GM12878 (cell line): ENCODE measurements at regions not wholly inside any gene's neighbourhood (a gene's known extent, or its start where the extent isn't known, plus 50 kb on each side); places are given as distances from the start of the nearest gene placed in this dataset.

Experiments used
- ATAC-seq: fragments of 200-7000 bp; cut with Tn5 transposase; 3 replicates; pipeline ENCODE4 v1.9.1; 2020; ENCODE audit warnings: mild to moderate bottlenecking, moderate library complexity
- BruUV-seq: library from RNA; stranded (reverse); fragments of 400-500 nt; replicated peaks from 2 replicates; lab custom pipeline; 2021; lab: Mats Ljungman, UMichigan
- CTCF ChIA-PET: fragments of 300-600 bp; sonication (Branson Sonifier 250); formaldehyde crosslinking; extraction: SDS; loops from one replicate; lab custom pipeline; 2021; ENCODE audit warnings: inconsistent platforms; lab: Yijun Ruan, JAX
- POLR2A ChIA-PET: fragments of 350-600 bp; formaldehyde crosslinking; extraction: SDS; loops from one replicate; lab custom pipeline; 2021; ENCODE audit warnings: inconsistent platforms; lab: Charles Lee
- RAD21 ChIA-PET: fragments of 300-600 bp; sonication (Branson Sonifier 250); formaldehyde crosslinking; loops from one replicate; lab custom pipeline; 2023; ENCODE audit warnings: antibody characterized with exemption; ENCODE audit not compliant: unreplicated experiment; lab: Charles Lee
- SMC1A ChIA-PET: fragments of 300-600 bp; sonication (Branson Sonifier 250); formaldehyde crosslinking; loops from one replicate; lab custom pipeline; 2023; ENCODE audit not compliant: unreplicated experiment, uncharacterized antibody; lab: Charles Lee
- DNase-seq: peaks from one replicate; pipeline ENCODE4 v3.0.0-alpha.2; 2011; ENCODE audit warnings: low read depth, low spot score
- FAIRE-seq: peaks from 3 replicates; lab custom pipeline; 2011; peaks lifted over from hg19 to GRCh38; lab: Jason Lieb, UNC
- H2AFZ ChIP-seq: 2 replicates; pipeline ENCODE4 v1.6.0; 2011; ENCODE audit warnings: low read depth, low read length, control low read depth; ENCODE audit not compliant: control insufficient read depth
- H3K27ac ChIP-seq: 2 replicates; pipeline ENCODE4 v1.5.1; 2011; ENCODE audit warnings: control low read depth; ENCODE audit not compliant: control insufficient read depth, insufficient read depth
- H3K27me3 ChIP-seq, 2 experiments: replicated peaks in 1 of 2; 2 replicates each; pipeline versions ENCODE4 v1.6.0 to v1.6.1; 2011; ENCODE audit warnings: low read length in 1 of 2; ENCODE audit not compliant: control insufficient read depth in 2 of 2, insufficient read depth in 2 of 2
- H3K36me3 ChIP-seq, 2 experiments: 2 replicates each; pipeline ENCODE4 v1.5.1; 2011; ENCODE audit warnings: low read length in 1 of 2; ENCODE audit not compliant: control insufficient read depth in 2 of 2, insufficient read depth in 2 of 2
- H3K4me1 ChIP-seq: 2 replicates; pipeline ENCODE4 v1.6.1; 2011; ENCODE audit warnings: mild to moderate bottlenecking, low read length, moderate library complexity, mixed read lengths; ENCODE audit not compliant: control insufficient read depth, insufficient read depth
- H3K4me2 ChIP-seq: 2 replicates; pipeline ENCODE4 v1.6.0; 2011; ENCODE audit warnings: control low read depth; ENCODE audit not compliant: control insufficient read depth, insufficient read depth
- H3K4me3 ChIP-seq: fragments of 200-600 bp; sonication (generic); 2 replicates; pipeline ENCODE4 v1.5.1; 2016
- H3K79me2 ChIP-seq: 2 replicates; pipeline ENCODE4 v1.6.0; 2011; ENCODE audit warnings: low read length; ENCODE audit not compliant: control insufficient read depth, insufficient read depth
- H3K9ac ChIP-seq: 2 replicates; pipeline ENCODE4 v1.8.0; 2011; ENCODE audit warnings: low read length, control low read depth, mixed read lengths; ENCODE audit not compliant: control insufficient read depth, insufficient read depth
- H3K9me3 ChIP-seq: replicated peaks from 3 replicates; pipeline ENCODE4 v1.5.1; 2011; ENCODE audit warnings: mild to moderate bottlenecking, low read length; ENCODE audit not compliant: control insufficient read depth, insufficient read depth
- H4K20me1 ChIP-seq: 2 replicates; pipeline ENCODE4 v1.6.0; 2011; ENCODE audit not compliant: control insufficient read depth, insufficient read depth
- BMI1 ChIP-seq: fragments of 450-650 bp; IDR thresholded peaks from 2 replicates; pipeline ENCODE4 v1.6.1; 2016; ENCODE audit warnings: mild to moderate bottlenecking, moderate library complexity, borderline replicate concordance
- EGR1 ChIP-seq, 2 experiments: IDR thresholded peaks; 1 replicate in 1 of 2; 2 replicates in 1 of 2; pipeline ENCODE4 v1.6.1; 2011 to 2012; ENCODE audit warnings: low read depth in 2 of 2, low read length in 2 of 2, borderline replicate concordance in 1 of 2, mild to moderate bottlenecking in 1 of 2, moderate library complexity in 1 of 2
- ETV6 ChIP-seq, 2 experiments: fragments of 450-650 bp in 1 of 2; IDR thresholded peaks in 1 of 2; conservative IDR thresholded peaks in 1 of 2; 2 replicates each; pipeline ENCODE4 v1.6.1; 2014; ENCODE audit warnings: antibody characterized with exemption in 1 of 2, borderline replicate concordance in 1 of 2, low read depth in 1 of 2, mild to moderate bottlenecking in 1 of 2, moderate library complexity in 1 of 2
- GATAD2B ChIP-seq: fragments of 450-650 bp; conservative IDR thresholded peaks from 2 replicates; pipeline ENCODE4 v1.6.1; 2017; ENCODE audit warnings: low read depth, mild to moderate bottlenecking, moderate library complexity
- NR2C1 ChIP-seq: fragments of 450-650 bp; IDR thresholded peaks from 2 replicates; pipeline ENCODE4 v1.6.1; 2017; ENCODE audit warnings: antibody characterized with exemption, mild to moderate bottlenecking, moderate library complexity
- NRF1 ChIP-seq: conservative IDR thresholded peaks from 2 replicates; pipeline ENCODE4 v1.6.1; 2011; ENCODE audit warnings: mild to moderate bottlenecking, low read depth, low read length, improper control_type of control experiment
- POLR2AphosphoS5 ChIP-seq: IDR thresholded peaks from 2 replicates; pipeline ENCODE4 v1.6.1; 2011; ENCODE audit warnings: mild to moderate bottlenecking, low read length, inconsistent platforms
- RFX5 ChIP-seq: IDR thresholded peaks from 2 replicates; pipeline ENCODE4 v1.6.1; 2011; ENCODE audit warnings: low read depth, low read length, improper control_type of control experiment
- SUZ12 ChIP-seq: fragments of 200-600 bp; sonication (generic); IDR thresholded peaks from one replicate; pipeline ENCODE4 v1.6.1; 2018; ENCODE audit warnings: antibody characterized with exemption, mild to moderate bottlenecking; ENCODE audit not compliant: unreplicated experiment
- ZSCAN29 ChIP-seq: fragments of 450-650 bp; IDR thresholded peaks from 2 replicates; pipeline ENCODE4 v1.6.1; 2017; ENCODE audit warnings: mild to moderate bottlenecking, moderate library complexity
- WGBS: methylation state at CpG from one replicate; pipeline ENCODE4 v1.1.6; 2016; ENCODE audit warnings: low lambda C conversion rate; ENCODE audit not compliant: insufficient replicate concordance, insufficient coverage; ENCODE audit errors: missing lambda C conversion rate; 5-methylcytosine and 5-hydroxymethylcytosine counted together
- in situ Hi-C: fragments of 300-500 bp; cut with MboI; formaldehyde crosslinking; loops from 9 replicates; pipeline ENCODE4 v1.14.3; 2018; ENCODE audit warnings: mixed read lengths
- intact Hi-C: fragments of 100-400 bp; cut with micrococcal nuclease; formaldehyde crosslinking; loops from one replicate; pipeline ENCODE4 v1.14.2; 2022; ENCODE audit not compliant: unreplicated experiment
- TF ChIP-seq, protein P1 (sequence below): fragments of 450-650 bp; formaldehyde crosslinking; IDR thresholded peaks from 2 replicates; pipeline ENCODE4 v1.4.0; 2020; ENCODE audit warnings: mild to moderate bottlenecking, moderate library complexity

DNA sequence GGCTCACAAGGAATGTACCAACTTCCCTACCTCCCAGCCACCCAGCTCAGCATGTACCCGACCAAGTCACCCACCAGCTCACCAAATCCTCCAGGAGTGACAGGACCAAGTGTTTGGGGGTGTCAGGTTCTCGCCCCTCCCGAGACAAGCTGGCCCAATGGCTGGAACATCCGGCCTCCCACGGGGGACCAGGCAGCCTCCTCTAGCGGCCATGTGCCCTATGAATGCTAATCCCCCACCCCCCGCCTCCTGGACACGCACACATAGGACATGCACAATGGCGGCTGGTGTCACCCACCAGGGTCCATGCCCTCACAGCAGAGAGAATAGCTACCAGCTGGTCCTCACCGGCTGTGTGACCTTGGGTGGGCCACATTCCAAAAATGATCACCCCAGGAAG is 151.0 kb downstream of the MN1 start:
- Histone ChIP-seq H3K79me2 (no peaks in the 10 kb centered on the region), H3K4me3 (no peak overlapping the region), H3K36me3 (no peaks in the 10 kb centered on the region), H2AFZ (no peak overlapping the region), H3K9me3 (no peaks in the 10 kb centered on the region; the same call in 2 of the 3 replicates), H4K20me1 (no peaks in the 10 kb centered on the region), H3K4me1 (no peaks in the 10 kb centered on the region), H3K4me2 (no peak overlapping the region), H3K9ac (no peak overlapping the region), H3K27ac (no peak overlapping the region), H3K27me3 (no peaks in the 10 kb centered on the region)
- SMC1A ChIA-PET, result no interaction called here
- DNase-seq (no peak), ATAC-seq (no peak), FAIRE-seq (no peak)
- WGBS, result 12% methylated on average over 10 of the region's 10 CpGs
- CTCF ChIA-PET, result no interaction called here
- BruUV-seq, result no TSS peak
- POLR2A ChIA-PET, result no interaction called here
- RAD21 ChIA-PET, result no interaction called here
- in situ Hi-C loops (no loop called here), intact Hi-C loops (no loop called here)
- TF ChIP-seq GATAD2B (no peak), RFX5 (no peak), ETV6 (conservative IDR thresholded peaks at IDR 0.05 in 1 of 2, IDR thresholded peaks at IDR 0.05 in 1 of 2; ENCODE audit: borderline replicate concordance in 1 of 2, low read depth in 1 of 2) (no peak), ZSCAN29 (no peak), SUZ12 (no peak), NRF1 (no peak), POLR2AphosphoS5 (no peak), EGR1 (IDR thresholded peaks at IDR 0.05; ENCODE audit: borderline replicate concordance in 1 of 2, low read depth in 2 of 2, low read length in 2 of 2) (no peak), NR2C1 (no peak), BMI1 (no peak)
- TF ChIP-seq, protein P1, sequence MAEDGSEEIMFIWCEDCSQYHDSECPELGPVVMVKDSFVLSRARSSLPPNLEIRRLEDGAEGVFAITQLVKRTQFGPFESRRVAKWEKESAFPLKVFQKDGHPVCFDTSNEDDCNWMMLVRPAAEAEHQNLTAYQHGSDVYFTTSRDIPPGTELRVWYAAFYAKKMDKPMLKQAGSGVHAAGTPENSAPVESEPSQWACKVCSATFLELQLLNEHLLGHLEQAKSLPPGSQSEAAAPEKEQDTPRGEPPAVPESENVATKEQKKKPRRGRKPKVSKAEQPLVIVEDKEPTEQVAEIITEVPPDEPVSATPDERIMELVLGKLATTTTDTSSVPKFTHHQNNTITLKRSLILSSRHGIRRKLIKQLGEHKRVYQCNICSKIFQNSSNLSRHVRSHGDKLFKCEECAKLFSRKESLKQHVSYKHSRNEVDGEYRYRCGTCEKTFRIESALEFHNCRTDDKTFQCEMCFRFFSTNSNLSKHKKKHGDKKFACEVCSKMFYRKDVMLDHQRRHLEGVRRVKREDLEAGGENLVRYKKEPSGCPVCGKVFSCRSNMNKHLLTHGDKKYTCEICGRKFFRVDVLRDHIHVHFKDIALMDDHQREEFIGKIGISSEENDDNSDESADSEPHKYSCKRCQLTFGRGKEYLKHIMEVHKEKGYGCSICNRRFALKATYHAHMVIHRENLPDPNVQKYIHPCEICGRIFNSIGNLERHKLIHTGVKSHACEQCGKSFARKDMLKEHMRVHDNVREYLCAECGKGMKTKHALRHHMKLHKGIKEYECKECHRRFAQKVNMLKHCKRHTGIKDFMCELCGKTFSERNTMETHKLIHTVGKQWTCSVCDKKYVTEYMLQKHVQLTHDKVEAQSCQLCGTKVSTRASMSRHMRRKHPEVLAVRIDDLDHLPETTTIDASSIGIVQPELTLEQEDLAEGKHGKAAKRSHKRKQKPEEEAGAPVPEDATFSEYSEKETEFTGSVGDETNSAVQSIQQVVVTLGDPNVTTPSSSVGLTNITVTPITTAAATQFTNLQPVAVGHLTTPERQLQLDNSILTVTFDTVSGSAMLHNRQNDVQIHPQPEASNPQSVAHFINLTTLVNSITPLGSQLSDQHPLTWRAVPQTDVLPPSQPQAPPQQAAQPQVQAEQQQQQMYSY, result no peak
- TF ChIP-seq, all 136 proteins: peak for 0
